ENCODE measurements at regions not wholly inside any gene's neighbourhood (a gene's known extent, or its start where the extent isn't known, plus 50 kb on each side); places are given as distances from the start of the nearest gene placed in this dataset.

DNA sequence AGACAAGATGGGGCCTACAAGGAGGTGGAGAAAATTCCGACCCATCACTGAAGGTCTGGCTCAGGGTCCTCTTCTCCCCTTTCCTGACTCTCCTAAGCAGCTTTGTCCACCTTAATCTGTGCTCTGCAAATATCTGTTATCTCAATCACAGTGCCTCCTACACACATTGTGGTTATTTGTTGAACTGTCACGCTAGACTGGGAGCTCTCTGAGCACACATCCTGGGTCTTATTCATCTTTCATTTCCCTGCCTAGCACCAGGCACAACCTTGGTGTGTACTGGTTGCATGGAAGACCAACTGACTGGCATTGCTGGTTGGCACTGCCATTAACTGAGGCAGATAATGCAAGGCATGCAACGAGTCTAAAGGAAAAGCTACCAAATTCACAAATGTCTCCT lies 122.9 kb upstream of the ST6GAL2 start:
- Mint-ChIP-seq H3K4me1 (ENCODE audit: low read depth, unreplicated experiment) (no peaks in the 10 kb centered on the region), H3K9me3 (ENCODE audit: unreplicated experiment) (no peaks in the 10 kb centered on the region), H3K36me3 (ENCODE audit: insufficient read depth, unreplicated experiment) (no peaks in the 10 kb centered on the region), H3K4me3 (ENCODE audit: unreplicated experiment) (no peak overlapping the region), H3K27ac (ENCODE audit: unreplicated experiment) (no peak overlapping the region), H3K27me3 (ENCODE audit: insufficient read depth, unreplicated experiment) (peaks cover 12% of the 10 kb centered on the region)
- Histone ChIP-seq H3K27me3 (replicated peaks; ENCODE audit: control insufficient read depth, insufficient read depth, low read length) (no peaks in the 10 kb centered on the region), H3K4me3 (ENCODE audit: low read depth, low read length) (no peak overlapping the region), H3K36me3 (ENCODE audit: control insufficient read depth, insufficient read depth, low read length) (no peaks in the 10 kb centered on the region), H3K9me3 (no peaks in the 10 kb centered on the region), H3K4me1 (no peaks in the 10 kb centered on the region)
- DNase-seq: no peak
- no TSS peak for BruUV-seq (replicated peaks)
- TF ChIP-seq, protein P1, sequence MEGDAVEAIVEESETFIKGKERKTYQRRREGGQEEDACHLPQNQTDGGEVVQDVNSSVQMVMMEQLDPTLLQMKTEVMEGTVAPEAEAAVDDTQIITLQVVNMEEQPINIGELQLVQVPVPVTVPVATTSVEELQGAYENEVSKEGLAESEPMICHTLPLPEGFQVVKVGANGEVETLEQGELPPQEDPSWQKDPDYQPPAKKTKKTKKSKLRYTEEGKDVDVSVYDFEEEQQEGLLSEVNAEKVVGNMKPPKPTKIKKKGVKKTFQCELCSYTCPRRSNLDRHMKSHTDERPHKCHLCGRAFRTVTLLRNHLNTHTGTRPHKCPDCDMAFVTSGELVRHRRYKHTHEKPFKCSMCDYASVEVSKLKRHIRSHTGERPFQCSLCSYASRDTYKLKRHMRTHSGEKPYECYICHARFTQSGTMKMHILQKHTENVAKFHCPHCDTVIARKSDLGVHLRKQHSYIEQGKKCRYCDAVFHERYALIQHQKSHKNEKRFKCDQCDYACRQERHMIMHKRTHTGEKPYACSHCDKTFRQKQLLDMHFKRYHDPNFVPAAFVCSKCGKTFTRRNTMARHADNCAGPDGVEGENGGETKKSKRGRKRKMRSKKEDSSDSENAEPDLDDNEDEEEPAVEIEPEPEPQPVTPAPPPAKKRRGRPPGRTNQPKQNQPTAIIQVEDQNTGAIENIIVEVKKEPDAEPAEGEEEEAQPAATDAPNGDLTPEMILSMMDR (IDR thresholded peaks at IDR 0.05; ENCODE audit: insufficient read depth in 1 of 2, low read depth in 1 of 2, low read length in 1 of 2, severe bottlenecking in 1 of 2, unreplicated experiment in 1 of 2): no peak
- ChIA-PET CTCF (no interaction called here), POLR2A (no interaction called here)
- intact Hi-C loops (cut with micrococcal nuclease; ENCODE audit: unreplicated experiment): no loop called here

DNA sequence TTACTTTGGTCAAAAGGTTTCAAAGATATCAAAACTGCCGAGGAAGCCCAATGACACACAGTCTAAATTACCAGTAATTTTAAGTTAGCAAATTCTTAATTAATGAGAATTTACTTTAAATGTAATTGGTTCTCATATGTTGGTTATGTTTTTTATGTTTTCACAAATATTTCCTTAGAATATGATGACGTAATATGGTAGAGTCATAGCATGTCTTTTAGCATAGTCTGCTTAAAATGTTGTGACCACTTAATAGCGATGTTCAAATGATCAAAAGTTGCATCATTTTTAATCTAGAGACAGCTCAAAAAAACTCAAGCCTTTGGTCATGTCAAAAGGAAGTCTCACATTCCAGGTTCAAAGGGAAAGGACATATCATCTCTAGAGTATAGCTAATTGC lies 123.3 kb upstream of the ST6GAL2 start:
- H3K36me3 ChIP-seq (ENCODE audit: control insufficient read depth, insufficient read depth, low read length): no peaks in the 10 kb centered on the region
- no peak overlapping the region for H3K4me3 ChIP-seq (ENCODE audit: low read depth, low read length)
- intact Hi-C loops (cut with micrococcal nuclease; ENCODE audit: unreplicated experiment): no loop called here

DNA sequence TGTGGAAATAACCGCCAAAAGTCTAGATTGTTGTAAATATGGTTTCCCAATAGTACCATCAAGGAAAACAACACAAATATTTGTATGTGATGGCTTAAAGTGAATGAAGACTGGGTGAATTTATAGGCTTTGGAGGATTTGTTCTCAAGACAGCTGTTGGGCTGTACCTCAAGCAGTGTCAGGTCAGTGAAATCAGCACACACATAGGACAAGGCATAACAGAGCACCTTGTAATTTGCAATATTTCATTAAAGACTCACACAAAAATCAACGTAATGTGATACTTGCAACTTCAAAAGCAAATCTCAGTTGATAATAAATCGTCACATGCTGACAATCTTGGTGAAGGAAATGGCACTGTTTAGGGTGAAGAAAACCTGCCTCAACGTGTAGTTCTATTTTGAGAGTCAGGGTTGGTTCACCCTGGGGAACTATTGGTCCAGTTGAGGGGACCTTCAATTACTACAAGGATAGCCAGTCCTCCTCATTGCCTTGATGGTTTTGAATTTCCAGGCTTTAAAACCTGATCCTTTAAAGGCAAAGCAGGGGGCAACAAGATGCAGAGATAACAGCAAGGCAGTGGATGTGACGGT lies 126.8 kb upstream of the ST6GAL2 start:
- intact Hi-C loops (cut with micrococcal nuclease; ENCODE audit: unreplicated experiment): no loop called here
- Mint-ChIP-seq H3K27ac (ENCODE audit: unreplicated experiment) (no peak overlapping the region), H3K4me1 (ENCODE audit: low read depth, unreplicated experiment) (no peaks in the 10 kb centered on the region), H3K27me3 (ENCODE audit: insufficient read depth, unreplicated experiment) (peaks cover 2% of the 10 kb centered on the region), H3K4me3 (ENCODE audit: unreplicated experiment) (no peak overlapping the region), H3K36me3 (ENCODE audit: insufficient read depth, unreplicated experiment) (no peaks in the 10 kb centered on the region), H3K9me3 (ENCODE audit: unreplicated experiment) (no peaks in the 10 kb centered on the region)
- Histone ChIP-seq H3K27me3 (replicated peaks; ENCODE audit: control insufficient read depth, insufficient read depth, low read length) (no peaks in the 10 kb centered on the region), H3K4me1 (no peaks in the 10 kb centered on the region), H3K4me3 (ENCODE audit: low read depth, low read length) (no peak overlapping the region), H3K36me3 (ENCODE audit: control insufficient read depth, insufficient read depth, low read length) (no peaks in the 10 kb centered on the region), H3K9me3 (no peaks in the 10 kb centered on the region)
- POLR2A ChIA-PET: no interaction called here
- CTCF ChIA-PET: no interaction called here
- TF ChIP-seq, protein P1 (IDR thresholded peaks at IDR 0.05; ENCODE audit: insufficient read depth in 1 of 2, low read depth in 1 of 2, low read length in 1 of 2, severe bottlenecking in 1 of 2, unreplicated experiment in 1 of 2): no peak
- DNase-seq: no peak
- no TSS peak for BruUV-seq (replicated peaks)

More for the DNA sequence above, 123.3 kb upstream of the ST6GAL2 start:
- peaks cover 12% of the 10 kb centered on the region for H3K27me3 Mint-ChIP-seq (ENCODE audit: insufficient read depth, unreplicated experiment)
- no peaks in the 10 kb centered on the region for H3K9me3 ChIP-seq
- H3K27me3 ChIP-seq (replicated peaks; ENCODE audit: control insufficient read depth, insufficient read depth, low read length): no peaks in the 10 kb centered on the region
- H3K4me3 Mint-ChIP-seq (ENCODE audit: unreplicated experiment): no peak overlapping the region
- ChIA-PET CTCF (no interaction called here), POLR2A (no interaction called here)
- no peaks in the 10 kb centered on the region for H3K36me3 Mint-ChIP-seq (ENCODE audit: insufficient read depth, unreplicated experiment)
- TF ChIP-seq, protein P1 (IDR thresholded peaks at IDR 0.05; ENCODE audit: insufficient read depth in 1 of 2, low read depth in 1 of 2, low read length in 1 of 2, severe bottlenecking in 1 of 2, unreplicated experiment in 1 of 2): no peak
- H3K27ac Mint-ChIP-seq (ENCODE audit: unreplicated experiment): no peak overlapping the region
- H3K4me1 Mint-ChIP-seq (ENCODE audit: low read depth, unreplicated experiment): no peaks in the 10 kb centered on the region
- BruUV-seq (replicated peaks): no TSS peak
- DNase-seq: no peak
- H3K9me3 Mint-ChIP-seq (ENCODE audit: unreplicated experiment): no peaks in the 10 kb centered on the region
- no peaks in the 10 kb centered on the region for H3K4me1 ChIP-seq
